GM18499 (cell line): ENCODE measurements at regions not wholly inside any gene's neighbourhood (a gene's known extent, or its start where the extent isn't known, plus 50 kb on each side); places are given as distances from the start of the nearest gene placed in this dataset.
A peak's percentile ranks its signal among the peaks of the same experiment; 100 is the strongest.

Experiments
- ATAC-seq: cut with Tn5 transposase; IDR thresholded peaks from one replicate; pipeline ENCODE4 v1.9.1; 2021; ENCODE audit warnings: moderate number of reproducible peaks; ENCODE audit not compliant: insufficient read depth, unreplicated experiment

DNA sequence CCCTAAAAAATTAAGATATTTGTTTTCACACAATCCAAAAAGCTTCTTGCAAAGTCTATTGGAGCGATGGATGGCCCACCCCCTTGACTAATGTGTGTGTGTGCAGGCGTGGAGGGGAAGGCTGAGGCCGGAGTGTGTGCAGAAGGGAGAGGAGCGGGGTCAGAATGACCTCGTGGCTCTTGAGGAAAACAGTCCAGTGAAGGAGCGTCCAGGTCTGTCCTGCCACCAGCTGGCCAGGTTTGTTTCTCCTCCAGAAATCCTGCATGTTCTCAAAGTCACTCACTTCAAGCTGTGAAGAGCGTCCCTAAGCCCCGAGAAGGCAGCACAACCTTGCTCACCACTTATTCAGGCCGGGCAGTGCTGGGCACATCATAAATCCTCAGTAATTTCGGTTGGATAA lies 69.5 kb upstream of the SSX2IP start:
- no peak for ATAC-seq

DNA sequence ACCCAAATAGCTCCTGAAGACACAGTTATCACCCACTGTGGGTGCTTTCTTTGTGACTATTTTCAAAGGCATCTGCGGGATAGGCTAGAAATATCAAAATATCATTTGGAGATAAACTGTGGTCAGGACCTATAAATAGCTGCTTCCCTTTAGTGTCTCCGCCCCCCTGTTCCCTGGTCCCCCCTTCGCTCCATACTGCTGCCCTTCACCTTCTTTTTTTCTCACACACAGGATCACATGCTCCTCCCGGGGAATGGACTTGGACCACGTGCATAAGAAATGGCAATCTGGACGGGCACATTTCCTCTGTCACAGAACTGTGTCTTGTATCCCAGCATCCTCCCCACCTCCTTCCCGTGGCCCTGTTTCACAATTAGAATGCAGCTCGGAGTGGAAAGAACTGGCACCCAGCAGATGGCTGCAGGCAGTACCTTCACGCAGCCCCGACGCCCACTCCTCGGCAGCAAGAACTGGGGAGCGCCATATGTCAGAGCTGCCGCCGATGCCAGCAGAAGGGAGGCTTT lies 68.8 kb upstream of the SSX2IP start:
- no peak for ATAC-seq

DNA sequence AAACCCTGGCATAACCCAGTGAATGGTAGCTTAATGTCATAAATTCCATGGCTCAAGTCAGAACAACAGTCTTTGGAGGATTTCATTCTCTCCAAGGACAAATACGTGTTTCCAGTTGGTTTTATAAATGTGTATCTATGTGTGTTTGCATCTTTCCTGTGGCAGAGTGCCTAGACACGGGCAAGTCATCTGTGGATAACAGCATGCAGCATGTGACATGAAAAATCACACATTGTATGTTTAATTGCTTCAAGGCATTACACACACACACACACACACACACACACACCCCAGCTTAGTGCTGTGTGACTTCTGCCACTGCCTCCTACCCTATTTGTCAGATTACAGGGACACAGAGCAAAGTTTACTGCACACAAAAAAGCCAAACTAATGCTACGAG lies 68.2 kb upstream of the SSX2IP start:
- no peak for ATAC-seq

DNA sequence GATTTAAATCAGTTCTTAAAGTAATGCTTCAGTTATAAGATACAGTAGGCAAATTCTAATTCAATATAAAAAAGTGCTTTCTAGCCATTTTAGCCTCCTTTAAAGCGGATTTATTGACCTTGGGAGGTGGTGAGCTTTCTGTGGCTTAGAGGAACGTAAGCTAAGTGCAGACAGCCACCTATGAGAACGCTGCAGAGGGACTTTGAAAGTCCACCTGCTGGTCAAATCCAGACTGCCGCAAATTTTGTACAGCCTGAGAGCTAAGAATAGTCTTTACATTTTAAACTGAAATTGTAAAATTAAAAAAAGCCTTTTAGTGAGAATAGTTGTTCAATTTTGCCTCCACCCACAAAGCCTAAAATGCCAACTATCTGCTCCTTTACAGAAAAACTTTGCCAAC lies 67.0 kb upstream of the SSX2IP start:
- ATAC-seq, result no peak

DNA sequence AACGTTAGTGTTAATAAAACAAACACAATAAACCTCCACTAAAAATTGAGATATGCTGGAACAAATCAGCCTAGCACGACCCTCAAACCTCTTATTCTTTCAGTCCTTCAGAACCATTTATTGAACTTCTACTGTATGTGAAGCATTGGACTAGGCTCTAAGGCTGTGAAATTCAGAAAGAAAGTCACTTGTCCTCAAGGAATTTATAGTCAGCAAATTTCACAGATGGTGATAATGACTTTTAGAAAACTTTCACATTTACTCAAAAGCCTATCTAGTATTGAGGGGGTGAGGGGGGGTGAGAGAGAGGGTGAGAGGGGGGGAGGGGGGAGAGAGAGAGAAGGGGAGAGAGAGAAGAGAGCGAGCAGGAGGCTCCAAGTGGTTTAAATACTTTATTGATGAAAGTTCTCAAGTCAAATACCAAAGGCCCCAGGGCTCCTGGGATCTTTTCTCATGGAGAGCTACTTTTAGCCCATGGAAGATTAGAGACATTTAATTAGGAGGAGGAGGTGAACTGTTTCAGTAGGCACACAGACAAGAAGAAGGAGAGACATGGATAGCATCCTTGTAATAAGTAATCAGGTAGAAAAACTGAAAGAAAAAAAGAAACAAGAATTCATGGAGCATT lies 66.3 kb upstream of the SSX2IP start:
- no peak for ATAC-seq

DNA sequence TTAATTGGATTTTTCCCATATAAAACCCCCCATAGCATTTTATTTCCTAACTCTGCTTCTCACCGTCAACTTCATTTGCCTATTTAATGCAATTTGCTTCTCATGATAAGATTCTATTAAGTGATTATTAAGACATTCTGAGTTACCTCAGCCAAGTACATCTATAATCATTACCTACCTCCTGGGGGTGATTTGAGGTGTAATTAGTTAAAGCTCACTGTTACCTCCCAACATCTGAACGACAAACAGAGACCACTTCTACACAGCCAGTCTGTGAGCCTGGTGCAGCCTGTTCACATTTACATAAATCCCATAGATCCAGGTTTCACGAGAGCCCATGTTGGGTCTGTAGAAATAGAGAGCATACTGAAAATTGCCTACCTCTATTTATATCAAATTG lies 65.7 kb upstream of the SSX2IP start:
- ATAC-seq, result no peak

DNA sequence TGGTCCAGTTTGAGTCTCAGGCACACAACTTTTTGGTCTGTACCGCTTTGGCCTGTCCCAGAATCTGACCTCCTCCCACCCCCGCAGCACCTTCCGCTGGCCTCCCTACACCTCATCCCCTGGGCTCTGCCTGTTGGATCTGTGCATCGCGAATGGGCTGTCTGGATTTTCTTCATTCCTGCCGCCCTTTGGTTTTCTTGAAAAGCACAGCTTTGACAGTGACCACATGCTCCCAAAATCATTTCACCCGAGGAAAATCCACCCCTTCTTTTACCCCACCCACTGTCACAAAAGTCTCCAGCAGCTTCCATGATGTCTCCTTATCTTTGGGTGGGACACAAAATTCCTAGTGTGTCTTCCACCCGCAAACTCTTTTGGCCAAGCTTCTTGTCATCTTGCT lies 65.0 kb upstream of the SSX2IP start:
- no peak for ATAC-seq

DNA sequence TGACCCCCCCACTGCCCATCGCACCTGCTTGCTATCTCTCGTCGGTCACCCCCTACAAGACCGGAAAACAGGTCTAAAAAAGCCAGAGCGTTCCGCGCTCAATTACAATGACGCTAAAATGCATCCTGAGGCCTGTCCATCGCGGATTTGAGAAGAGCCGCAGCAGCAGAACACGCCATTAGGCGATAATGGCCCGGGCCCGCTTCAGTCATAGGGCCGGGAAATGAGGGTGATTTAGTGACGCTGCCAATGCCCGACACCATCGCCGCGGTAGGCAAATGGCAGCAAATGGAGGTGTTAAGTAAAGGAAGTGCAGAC lies 64.1 kb upstream of the SSX2IP start:
- no peak for ATAC-seq

DNA sequence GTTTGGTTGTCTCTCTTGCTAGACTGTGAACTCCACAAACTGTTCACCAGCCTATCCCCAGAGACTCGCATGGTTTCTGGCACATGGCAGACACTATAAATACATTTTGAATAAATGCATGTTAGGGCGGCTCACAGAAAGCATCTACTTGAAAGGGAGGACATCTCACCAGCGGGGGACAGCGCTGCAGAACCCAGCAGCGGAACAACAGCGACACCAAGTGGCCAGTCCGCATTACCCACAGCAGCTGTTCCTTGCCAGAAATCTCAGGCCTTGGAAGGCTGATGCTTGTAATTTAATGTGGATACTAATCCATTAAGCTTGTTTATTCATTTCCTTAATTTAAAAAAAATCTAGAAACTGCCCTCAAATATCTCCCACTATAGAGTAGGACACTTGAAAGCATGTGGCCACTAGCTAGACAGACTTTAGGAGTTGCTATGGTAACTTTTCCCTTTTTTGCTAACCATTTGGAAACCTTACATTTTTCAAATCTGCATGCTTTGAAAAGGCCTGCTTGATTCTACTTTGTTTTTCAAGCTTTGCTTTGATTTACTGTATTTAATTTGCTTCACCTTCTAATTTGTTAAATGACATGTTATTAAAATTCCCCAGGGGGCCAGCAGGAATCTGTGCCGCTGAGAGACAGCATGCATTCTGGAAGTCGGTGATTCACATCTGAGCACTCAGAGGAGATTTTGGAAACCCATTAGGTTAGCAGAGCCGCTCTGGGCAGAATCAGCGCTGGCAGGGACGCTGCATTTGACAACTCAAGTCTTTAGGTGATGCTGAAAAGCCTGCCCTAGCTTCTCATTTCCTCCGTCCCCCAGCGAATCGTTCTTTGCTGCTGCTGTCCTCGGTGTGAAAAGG lies 63.5 kb upstream of the SSX2IP start:
- no peak for ATAC-seq

DNA sequence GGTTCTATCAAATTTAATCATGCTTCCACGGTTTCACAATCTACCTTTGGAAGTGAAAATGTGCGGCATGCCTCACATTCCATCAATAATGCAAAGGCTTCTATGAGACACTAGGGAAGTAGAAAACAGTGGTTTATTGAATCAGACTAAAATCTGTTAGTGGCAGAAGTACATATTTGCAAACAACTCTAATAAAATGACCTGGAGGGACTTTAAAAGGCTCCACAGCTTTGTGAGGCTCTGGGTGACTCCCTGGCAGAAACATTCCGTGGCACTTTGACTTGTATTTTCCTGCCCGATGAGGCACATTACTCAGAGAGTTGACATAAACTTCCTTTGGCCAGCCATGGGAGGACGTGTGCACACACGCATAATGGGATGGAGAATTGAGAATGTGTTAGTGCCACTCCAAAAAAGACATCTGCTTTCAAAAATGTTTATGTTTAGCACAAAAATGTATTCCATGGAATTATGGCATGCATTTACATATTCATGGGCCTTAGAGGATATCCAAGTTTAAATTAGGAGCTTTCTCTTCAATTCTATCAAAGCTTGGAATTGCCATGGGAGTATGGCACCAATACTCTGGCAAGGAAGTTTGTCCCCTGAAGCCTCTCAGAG lies 60.0 kb upstream of the SSX2IP start:
- ATAC-seq, result no peak

DNA sequence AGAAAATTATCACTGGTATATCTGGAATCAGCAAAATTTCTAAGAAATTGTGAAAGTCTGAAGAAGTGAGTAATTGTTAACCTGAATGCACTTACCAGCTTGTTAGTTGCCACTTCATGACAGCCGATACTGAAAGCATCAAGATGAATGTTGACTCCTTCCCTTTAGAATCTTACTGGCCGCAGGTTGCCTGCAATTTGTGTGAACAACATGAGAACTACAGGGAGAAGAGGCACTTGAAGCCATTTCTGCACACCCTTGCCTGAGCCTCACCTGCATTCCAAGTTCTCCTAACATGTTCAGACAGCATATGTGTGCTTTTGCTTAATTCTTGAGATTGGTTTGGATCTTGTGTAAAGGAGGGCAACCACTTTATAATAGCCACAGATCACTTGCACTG lies 59.2 kb upstream of the SSX2IP start:
- ATAC-seq, result no peak

DNA sequence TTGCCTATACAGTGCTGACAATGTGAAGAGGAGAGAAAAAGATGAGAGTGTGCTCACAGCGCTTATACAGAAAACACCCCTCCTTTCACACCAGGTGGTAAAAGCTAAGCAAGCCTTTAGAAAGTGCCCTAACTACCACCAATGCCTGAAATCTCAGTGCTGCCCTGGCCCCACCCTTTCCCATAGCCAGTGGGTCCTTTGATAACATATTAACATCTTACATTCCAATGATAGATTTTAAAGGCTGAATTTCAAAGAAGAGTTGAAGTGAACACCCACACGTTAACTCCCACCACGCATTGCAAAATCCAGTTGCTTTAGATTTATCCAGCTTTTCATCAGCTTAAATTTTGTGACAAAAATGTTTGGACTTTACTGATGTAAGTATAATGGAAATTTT lies 58.1 kb upstream of the SSX2IP start:
- no peak for ATAC-seq

DNA sequence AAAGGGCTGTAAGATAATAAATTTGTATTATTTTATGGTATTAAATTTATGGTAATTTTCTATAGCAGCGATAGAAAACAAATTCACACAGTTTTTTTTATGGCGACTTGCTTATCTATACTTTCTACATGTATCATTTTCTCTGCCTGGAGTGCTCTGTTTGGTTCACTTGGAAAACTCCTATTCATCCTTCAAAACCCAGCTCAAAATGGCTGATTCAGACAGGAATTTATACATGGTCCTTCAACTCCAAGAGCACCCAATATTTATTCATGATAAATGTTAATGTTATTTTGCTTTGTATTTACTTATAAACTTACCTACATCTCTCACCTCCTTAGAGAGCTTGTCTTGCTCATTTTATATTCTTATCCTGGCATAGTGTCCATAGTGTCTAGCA lies 55.6 kb upstream of the SSX2IP start:
- ATAC-seq, result no peak

DNA sequence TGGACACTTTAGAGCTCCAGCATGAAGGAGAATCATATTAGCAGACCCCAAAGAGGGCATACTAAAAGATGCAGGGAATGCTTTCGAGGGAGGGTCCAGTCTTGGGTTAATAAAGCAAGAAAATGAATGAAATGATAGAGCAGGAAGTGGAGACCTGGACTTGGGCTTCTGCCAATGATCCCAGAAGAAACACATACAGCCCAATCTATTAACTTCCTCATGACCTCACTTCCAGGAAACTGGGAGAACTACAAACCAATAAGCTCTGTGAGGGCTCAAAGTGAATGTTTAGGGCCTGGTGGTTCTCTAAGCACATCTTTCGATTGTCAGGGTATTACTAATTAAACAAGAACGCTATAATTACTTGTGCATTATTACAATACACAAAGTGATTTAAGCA lies 53.6 kb upstream of the SSX2IP start:
- no peak for ATAC-seq

DNA sequence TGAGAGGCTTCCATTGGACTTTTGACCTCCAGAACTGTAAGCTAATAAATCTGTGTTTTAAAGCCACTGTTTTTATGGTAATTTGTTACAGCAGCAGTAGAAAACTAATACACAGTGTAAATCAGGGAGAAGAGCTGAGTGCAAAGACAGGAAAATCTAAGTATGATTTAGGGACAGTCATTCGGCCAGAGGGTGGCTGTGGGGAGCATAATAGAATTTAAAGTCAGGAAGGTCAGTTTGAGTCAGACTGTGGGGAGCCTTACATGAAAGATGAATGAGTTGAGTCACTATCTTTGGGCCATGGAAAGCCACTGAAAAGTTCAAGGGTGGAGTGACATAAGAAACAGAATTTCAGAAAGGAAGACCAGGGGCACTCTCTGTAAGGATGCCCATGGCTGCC lies 52.4 kb upstream of the SSX2IP start:
- peak; percentile 57 for ATAC-seq

DNA sequence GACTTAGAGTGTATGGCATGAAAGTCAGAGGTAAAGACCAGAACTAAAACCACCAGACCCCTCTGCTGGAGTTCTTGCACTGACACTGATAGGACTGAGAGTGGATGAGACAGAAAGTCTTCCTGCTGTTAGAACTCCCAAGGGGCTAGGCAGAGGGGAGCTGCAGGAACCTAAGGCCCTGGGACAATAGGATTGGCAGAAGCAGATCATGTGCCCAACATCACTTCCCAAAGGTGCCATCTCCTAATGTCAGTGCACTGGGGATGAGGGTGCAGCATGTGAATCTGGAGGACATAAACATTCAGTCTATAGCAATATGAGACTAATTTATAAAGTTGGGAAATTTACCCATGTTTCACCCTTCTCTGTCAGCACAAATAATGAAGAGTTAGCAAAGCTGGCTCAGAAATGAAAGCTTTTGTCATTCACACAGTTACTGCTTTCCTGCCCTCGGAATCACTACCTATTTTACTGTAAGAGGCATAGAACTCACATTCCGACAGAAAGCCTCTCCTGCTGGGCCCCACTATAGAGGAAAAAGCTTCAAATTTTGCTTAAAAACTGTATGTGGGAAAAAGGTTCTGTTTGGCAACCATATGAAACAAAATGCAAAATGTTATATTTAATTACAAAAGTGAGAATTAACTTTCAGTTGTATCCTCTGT lies 49.9 kb upstream of the SSX2IP start:
- ATAC-seq, result no peak
